ENCODE measurements at regions not wholly inside any gene's neighbourhood (a gene's known extent, or its start where the extent isn't known, plus 50 kb on each side); places are given as distances from the start of the nearest gene placed in this dataset.
"Not testable (repeated sequence)": the region's sequence is repeated elsewhere in the genome, so short reads cannot be mapped to it uniquely, and the experiment has no call there.

DNA sequence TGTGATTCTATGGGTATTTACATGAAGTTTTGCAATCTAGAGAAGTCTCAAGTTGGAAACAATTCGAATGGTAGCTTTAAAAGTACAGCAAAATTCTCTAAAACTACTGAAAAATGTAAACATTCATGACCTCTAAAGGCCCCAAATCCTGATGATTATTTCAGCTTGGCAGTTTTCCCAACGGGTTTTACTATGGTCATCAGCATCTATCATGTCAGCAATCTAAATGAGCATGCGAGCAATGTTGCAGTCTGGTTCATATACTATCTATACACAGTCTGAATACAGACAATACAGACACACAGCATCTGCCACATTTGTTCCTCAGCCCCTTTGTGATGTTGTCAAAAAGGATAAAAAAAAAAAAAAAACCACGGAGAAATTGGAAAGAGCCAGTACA, 790.3 kb upstream of the HTR2C start:
- no TSS peak for BruUV-seq (replicated peaks)
- H3K4me3 ChIP-seq (ENCODE audit: low read depth, low read length, poor library complexity, severe bottlenecking): no peak overlapping the region
- no peak overlapping the region for H3K4me2 ChIP-seq (ENCODE audit: low read length)
- no peaks in the 10 kb centered on the region for H4K20me1 ChIP-seq (ENCODE audit: insufficient read depth, low read length)
- no peaks in the 10 kb centered on the region for H3K4me1 ChIP-seq (ENCODE audit: insufficient read depth, low read length, poor library complexity, severe bottlenecking)
- no peaks in the 10 kb centered on the region for H3K79me2 ChIP-seq (ENCODE audit: insufficient read depth, low read depth, low read length)
- H3K9me3 ChIP-seq (ENCODE audit: low read length): no peaks in the 10 kb centered on the region
- TF ChIP-seq EZH2phosphoT487 (IDR thresholded peaks at IDR 0.05; ENCODE audit: borderline replicate concordance, low read depth, low read length) (no peak), CTCF (conservative IDR thresholded peaks at IDR 0.05; ENCODE audit: low read length) (no peak)
- no peak for DNase-seq (ENCODE audit: low spot score)
- no peak overlapping the region for H2AFZ ChIP-seq (ENCODE audit: low read length)
- CTCF ChIA-PET (ENCODE audit: unreplicated experiment): no interaction called here
- H3K36me3 ChIP-seq (ENCODE audit: insufficient read depth, low read length): no peaks in the 10 kb centered on the region
- POLR2A ChIA-PET: interaction anchor here (1.0 kb wide), 1 partner anchor 13 kb away, joined by 3 read pairs; no protein-coding TSS in a partner anchor
- intact Hi-C loops (cut with micrococcal nuclease; ENCODE audit: unreplicated experiment): no loop called here
- H3K9me2 ChIP-seq (ENCODE audit: insufficient read depth, low read length): no peaks in the 10 kb centered on the region
- H3K27ac ChIP-seq (ENCODE audit: low read depth, low read length, poor library complexity, severe bottlenecking): no peak overlapping the region

DNA sequence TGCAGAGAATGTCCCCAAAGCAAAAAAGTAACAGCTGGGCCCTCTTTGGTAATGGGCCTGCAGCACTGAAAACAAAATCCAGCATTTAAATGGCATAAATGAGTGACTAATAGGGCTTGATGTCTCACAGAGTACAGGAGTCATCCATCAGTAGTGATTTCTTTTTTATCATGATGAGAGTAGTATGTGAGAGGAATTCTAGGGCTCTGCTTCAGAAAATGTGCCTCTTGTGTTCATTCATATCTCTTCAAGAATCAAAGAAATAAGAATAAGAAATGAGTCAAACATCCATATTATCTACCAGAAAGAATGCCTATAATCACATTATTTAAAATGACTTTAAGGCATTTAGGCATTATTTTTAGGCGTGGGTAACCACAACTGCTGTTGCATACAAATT, 792.9 kb upstream of the HTR2C start:
- Histone ChIP-seq H3K27ac (ENCODE audit: low read depth, low read length, poor library complexity, severe bottlenecking) (no peak overlapping the region), H3K79me2 (ENCODE audit: insufficient read depth, low read depth, low read length) (no peaks in the 10 kb centered on the region), H4K20me1 (ENCODE audit: insufficient read depth, low read length) (no peaks in the 10 kb centered on the region), H3K9me2 (ENCODE audit: insufficient read depth, low read length) (no peaks in the 10 kb centered on the region), H3K4me1 (ENCODE audit: insufficient read depth, low read length, poor library complexity, severe bottlenecking) (no peaks in the 10 kb centered on the region), H3K36me3 (ENCODE audit: insufficient read depth, low read length) (no peaks in the 10 kb centered on the region), H3K9me3 (ENCODE audit: low read length) (no peaks in the 10 kb centered on the region), H3K4me3 (ENCODE audit: low read depth, low read length, poor library complexity, severe bottlenecking) (no peak overlapping the region), H2AFZ (ENCODE audit: low read length) (no peak overlapping the region), H3K4me2 (ENCODE audit: low read length) (no peak overlapping the region)
- intact Hi-C loops (cut with micrococcal nuclease; ENCODE audit: unreplicated experiment): no loop called here
- ChIA-PET CTCF (ENCODE audit: unreplicated experiment) (no interaction called here), POLR2A (no interaction called here)
- no peak for TF ChIP-seq CTCF (conservative IDR thresholded peaks at IDR 0.05; ENCODE audit: low read length)
- no peak for TF ChIP-seq EZH2phosphoT487 (IDR thresholded peaks at IDR 0.05; ENCODE audit: borderline replicate concordance, low read depth, low read length)
- DNase-seq (ENCODE audit: low spot score): no peak
- no TSS peak for BruUV-seq (replicated peaks)

- H3K4me2 ChIP-seq (ENCODE audit: low read length): peak overlapping the region; percentile 23
- CTCF ChIA-PET (ENCODE audit: unreplicated experiment); H4K20me1 ChIP-seq (ENCODE audit: insufficient read depth, low read length); H3K9me2 ChIP-seq (ENCODE audit: insufficient read depth, low read length); BruUV-seq (replicated peaks); H3K36me3 ChIP-seq (ENCODE audit: insufficient read depth, low read length); H3K9me3 ChIP-seq (ENCODE audit: low read length); H3K4me1 ChIP-seq (ENCODE audit: insufficient read depth, low read length, poor library complexity, severe bottlenecking); intact Hi-C loops (cut with micrococcal nuclease; ENCODE audit: unreplicated experiment); H3K79me2 ChIP-seq (ENCODE audit: insufficient read depth, low read depth, low read length): not testable (repeated sequence)
- H2AFZ ChIP-seq (ENCODE audit: low read length): peak overlapping the region; percentile 67
- DNase-seq (ENCODE audit: low spot score): peak; percentile 68
- H3K27ac ChIP-seq (ENCODE audit: low read depth, low read length, poor library complexity, severe bottlenecking): peak overlapping the region; percentile 45
- POLR2A ChIA-PET: interaction anchor here (2.6 kb wide), 1 partner anchor 10 kb away, joined by 7 read pairs; no protein-coding TSS in a partner anchor
- peak overlapping the region; percentile 36 for H3K4me3 ChIP-seq (ENCODE audit: low read depth, low read length, poor library complexity, severe bottlenecking)
Measured at GRCh38 chrX:113784754-113785153, 799.1 kb upstream of the HTR2C start.

Measured in OCI-LY7 (cell line).